ENCODE measurements at regions not wholly inside any gene's neighbourhood (a gene's known extent, or its start where the extent isn't known, plus 50 kb on each side); places are given as distances from the start of the nearest gene placed in this dataset.
A peak's percentile ranks its signal among the peaks of the same experiment; 100 is the strongest.

GRCh38 chr1:67616394-67616985 lies 68.5 kb upstream of the GADD45A start:
- H3K36me3 ChIP-seq, result no peaks in the 10 kb centered on the region
- no peaks in the 10 kb centered on the region for H3K9me3 ChIP-seq
- TF ChIP-seq POLR2A (IDR thresholded peaks at IDR 0.05) (no peak), CTCF (IDR thresholded peaks at IDR 0.05) (no peak)
- peak overlapping the region; percentile 60 to 90 for H3K27ac ChIP-seq
- H3K27me3 ChIP-seq, result no peaks in the 10 kb centered on the region
- DNase-seq, result no peak
- intact Hi-C loops (cut with DNase I; ENCODE audit: low total_unique reads), result no loop called here
- peaks cover 0 to 4% of the 10 kb centered on the region in 2 donors for H3K4me1 ChIP-seq
- H3K4me3 ChIP-seq, result no peak overlapping the region

GRCh38 chr1:67618285-67619018 lies 66.5 kb upstream of the GADD45A start:
- no peaks in the 10 kb centered on the region for H3K9me3 ChIP-seq
- TF ChIP-seq POLR2A (IDR thresholded peaks at IDR 0.05) (peak in 1 of 2 donors; percentile 12), CTCF (IDR thresholded peaks at IDR 0.05) (no peak)
- peak overlapping the region; percentile 80 to 90 for H3K27ac ChIP-seq
- peak; percentile 74 for DNase-seq
- no peaks in the 10 kb centered on the region for H3K36me3 ChIP-seq
- H3K27me3 ChIP-seq, result no peaks in the 10 kb centered on the region
- peak overlapping the region in 1 of 2 donors; percentile 9 for H3K4me3 ChIP-seq
- intact Hi-C loops (cut with DNase I; ENCODE audit: low total_unique reads), result no loop called here
- H3K4me1 ChIP-seq, result peaks cover 0 to 4% of the 10 kb centered on the region in 2 donors

- peak overlapping the region; percentile 80 to 90 for H3K27ac ChIP-seq
- H3K27me3 ChIP-seq, result no peaks in the 10 kb centered on the region
- peak in 1 of 2 donors; percentile 61 for DNase-seq
- peaks cover 0 to 4% of the 10 kb centered on the region in 2 donors for H3K4me1 ChIP-seq
- no peaks in the 10 kb centered on the region for H3K9me3 ChIP-seq
- intact Hi-C loops (cut with DNase I; ENCODE audit: low total_unique reads), result no loop called here
- no peak overlapping the region for H3K4me3 ChIP-seq
- no peaks in the 10 kb centered on the region for H3K36me3 ChIP-seq
- TF ChIP-seq POLR2A (IDR thresholded peaks at IDR 0.05) (no peak), CTCF (IDR thresholded peaks at IDR 0.05) (no peak)
These were observed 65.9 kb upstream of the GADD45A start for GRCh38 chr1:67619080-67619479.

GRCh38 chr1:67623906-67624305 lies 61.1 kb upstream of the GADD45A start:
- Histone ChIP-seq H3K9me3 (no peaks in the 10 kb centered on the region), H3K4me1 (no peaks in the 10 kb centered on the region), H3K27ac (no peak overlapping the region), H3K27me3 (no peaks in the 10 kb centered on the region), H3K36me3 (no peaks in the 10 kb centered on the region), H3K4me3 (no peak overlapping the region)
- intact Hi-C loops (cut with DNase I; ENCODE audit: low total_unique reads), result no loop called here
- TF ChIP-seq CTCF (IDR thresholded peaks at IDR 0.05), result no peak
- no peak for TF ChIP-seq POLR2A (IDR thresholded peaks at IDR 0.05)
- DNase-seq, result no peak

- no peaks in the 10 kb centered on the region for H3K4me1 ChIP-seq
- H3K27me3 ChIP-seq, result no peaks in the 10 kb centered on the region
- no peaks in the 10 kb centered on the region for H3K9me3 ChIP-seq
- DNase-seq, result no peak
- no peak overlapping the region for H3K27ac ChIP-seq
- H3K4me3 ChIP-seq, result no peak overlapping the region
- TF ChIP-seq CTCF (IDR thresholded peaks at IDR 0.05) (no peak), POLR2A (IDR thresholded peaks at IDR 0.05) (no peak)
- H3K36me3 ChIP-seq, result no peaks in the 10 kb centered on the region
- intact Hi-C loops (cut with DNase I; ENCODE audit: low total_unique reads), result no loop called here
These were observed 60.3 kb upstream of the GADD45A start for GRCh38 chr1:67624680-67625079.
